ENCODE measurements at regions not wholly inside any gene's neighbourhood (a gene's known extent, or its start where the extent isn't known, plus 50 kb on each side); places are given as distances from the start of the nearest gene placed in this dataset.

DNA sequence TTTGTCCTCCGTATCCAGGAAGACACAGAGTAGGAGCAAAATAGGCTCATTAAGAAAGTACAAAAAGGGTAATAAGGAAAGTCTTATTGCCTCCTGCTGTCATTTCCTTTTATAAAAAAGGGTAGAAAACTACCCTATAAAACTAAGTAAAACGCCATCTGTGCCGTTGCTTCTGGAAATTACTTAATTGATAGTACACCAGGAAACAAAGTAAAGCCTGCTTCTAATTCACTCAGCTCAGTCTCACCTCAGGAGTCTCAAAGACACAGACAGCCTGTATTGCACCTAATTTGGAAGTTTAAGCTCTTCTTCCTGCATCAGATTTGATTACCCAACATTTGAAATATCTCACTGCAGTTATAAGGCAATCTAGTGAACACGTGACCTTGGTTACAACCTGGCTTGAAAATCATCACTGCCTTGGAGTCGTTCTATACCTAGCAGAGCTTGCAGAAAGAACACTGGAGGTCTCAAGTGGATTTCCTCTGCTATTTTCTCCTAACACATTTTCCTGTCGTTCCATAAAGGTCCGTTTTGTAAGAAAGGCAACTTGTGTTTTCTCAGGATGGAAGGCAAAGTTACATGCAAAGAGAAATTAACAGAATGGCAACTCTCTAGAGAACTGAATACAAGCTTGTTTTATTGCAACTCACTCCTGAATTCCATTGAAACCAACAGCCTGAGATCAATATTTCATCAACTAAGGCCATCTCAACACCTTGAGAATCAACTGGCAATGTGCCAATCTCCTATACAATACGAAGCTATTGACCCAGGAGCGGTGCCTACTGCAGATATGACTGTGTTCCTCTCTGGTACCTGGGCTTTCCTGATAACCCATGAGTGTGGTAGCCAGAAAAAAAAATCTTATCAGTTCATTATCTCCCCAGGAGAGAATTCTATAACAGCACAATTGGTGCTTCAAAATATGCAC is 203.3 kb upstream of the LMCD1 start:
- intact Hi-C loops (cut with micrococcal nuclease; ENCODE audit: unreplicated experiment): no loop called here
- ATAC-seq (no peak), DNase-seq (ENCODE audit: low read depth, low spot score) (no peak)
- TF ChIP-seq, protein P1, sequence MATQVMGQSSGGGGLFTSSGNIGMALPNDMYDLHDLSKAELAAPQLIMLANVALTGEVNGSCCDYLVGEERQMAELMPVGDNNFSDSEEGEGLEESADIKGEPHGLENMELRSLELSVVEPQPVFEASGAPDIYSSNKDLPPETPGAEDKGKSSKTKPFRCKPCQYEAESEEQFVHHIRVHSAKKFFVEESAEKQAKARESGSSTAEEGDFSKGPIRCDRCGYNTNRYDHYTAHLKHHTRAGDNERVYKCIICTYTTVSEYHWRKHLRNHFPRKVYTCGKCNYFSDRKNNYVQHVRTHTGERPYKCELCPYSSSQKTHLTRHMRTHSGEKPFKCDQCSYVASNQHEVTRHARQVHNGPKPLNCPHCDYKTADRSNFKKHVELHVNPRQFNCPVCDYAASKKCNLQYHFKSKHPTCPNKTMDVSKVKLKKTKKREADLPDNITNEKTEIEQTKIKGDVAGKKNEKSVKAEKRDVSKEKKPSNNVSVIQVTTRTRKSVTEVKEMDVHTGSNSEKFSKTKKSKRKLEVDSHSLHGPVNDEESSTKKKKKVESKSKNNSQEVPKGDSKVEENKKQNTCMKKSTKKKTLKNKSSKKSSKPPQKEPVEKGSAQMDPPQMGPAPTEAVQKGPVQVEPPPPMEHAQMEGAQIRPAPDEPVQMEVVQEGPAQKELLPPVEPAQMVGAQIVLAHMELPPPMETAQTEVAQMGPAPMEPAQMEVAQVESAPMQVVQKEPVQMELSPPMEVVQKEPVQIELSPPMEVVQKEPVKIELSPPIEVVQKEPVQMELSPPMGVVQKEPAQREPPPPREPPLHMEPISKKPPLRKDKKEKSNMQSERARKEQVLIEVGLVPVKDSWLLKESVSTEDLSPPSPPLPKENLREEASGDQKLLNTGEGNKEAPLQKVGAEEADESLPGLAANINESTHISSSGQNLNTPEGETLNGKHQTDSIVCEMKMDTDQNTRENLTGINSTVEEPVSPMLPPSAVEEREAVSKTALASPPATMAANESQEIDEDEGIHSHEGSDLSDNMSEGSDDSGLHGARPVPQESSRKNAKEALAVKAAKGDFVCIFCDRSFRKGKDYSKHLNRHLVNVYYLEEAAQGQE (IDR thresholded peaks at IDR 0.05; ENCODE audit: insufficient read depth in 1 of 2, low read depth in 2 of 2, low read length in 1 of 2): no peak
- TF ChIP-seq, protein P2, sequence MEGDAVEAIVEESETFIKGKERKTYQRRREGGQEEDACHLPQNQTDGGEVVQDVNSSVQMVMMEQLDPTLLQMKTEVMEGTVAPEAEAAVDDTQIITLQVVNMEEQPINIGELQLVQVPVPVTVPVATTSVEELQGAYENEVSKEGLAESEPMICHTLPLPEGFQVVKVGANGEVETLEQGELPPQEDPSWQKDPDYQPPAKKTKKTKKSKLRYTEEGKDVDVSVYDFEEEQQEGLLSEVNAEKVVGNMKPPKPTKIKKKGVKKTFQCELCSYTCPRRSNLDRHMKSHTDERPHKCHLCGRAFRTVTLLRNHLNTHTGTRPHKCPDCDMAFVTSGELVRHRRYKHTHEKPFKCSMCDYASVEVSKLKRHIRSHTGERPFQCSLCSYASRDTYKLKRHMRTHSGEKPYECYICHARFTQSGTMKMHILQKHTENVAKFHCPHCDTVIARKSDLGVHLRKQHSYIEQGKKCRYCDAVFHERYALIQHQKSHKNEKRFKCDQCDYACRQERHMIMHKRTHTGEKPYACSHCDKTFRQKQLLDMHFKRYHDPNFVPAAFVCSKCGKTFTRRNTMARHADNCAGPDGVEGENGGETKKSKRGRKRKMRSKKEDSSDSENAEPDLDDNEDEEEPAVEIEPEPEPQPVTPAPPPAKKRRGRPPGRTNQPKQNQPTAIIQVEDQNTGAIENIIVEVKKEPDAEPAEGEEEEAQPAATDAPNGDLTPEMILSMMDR (IDR thresholded peaks at IDR 0.05): no peak
- TF ChIP-seq TCF7L2 (IDR thresholded peaks at IDR 0.05; ENCODE audit: low read depth, low read length) (no peak), POLR2AphosphoS5 (IDR thresholded peaks at IDR 0.05; ENCODE audit: low read depth, low read length) (no peak), SIN3A (IDR thresholded peaks at IDR 0.05; ENCODE audit: borderline replicate concordance, insufficient read depth, low read depth, low read length) (no peak)
- no peak overlapping the region for H3K27ac ChIP-seq (ENCODE audit: low read length)
- H3K36me3 ChIP-seq (ENCODE audit: control insufficient read depth, insufficient read depth, low read length): no peaks in the 10 kb centered on the region
- no peaks in the 10 kb centered on the region for H3K4me1 ChIP-seq (ENCODE audit: control insufficient read depth, insufficient read depth, low read length)
- ChIA-PET CTCF (no interaction called here), POLR2A (no interaction called here)
- no peaks in the 10 kb centered on the region for H3K9me3 ChIP-seq (ENCODE audit: control insufficient read depth, insufficient read depth, low read depth, low read length)
- BruUV-seq (replicated peaks): no TSS peak
- in situ Hi-C loops (cut with HindIII; ENCODE audit: low pct_unique_long_range_greater_than_20kb, low sequenced_read_pairs): no loop called here
- H3K27me3 ChIP-seq (ENCODE audit: control insufficient read depth, insufficient read depth, low read length): no peaks in the 10 kb centered on the region
- H3K4me3 ChIP-seq (ENCODE audit: low read depth in 2 of 2, low read length in 2 of 2): no peak overlapping the region

DNA sequence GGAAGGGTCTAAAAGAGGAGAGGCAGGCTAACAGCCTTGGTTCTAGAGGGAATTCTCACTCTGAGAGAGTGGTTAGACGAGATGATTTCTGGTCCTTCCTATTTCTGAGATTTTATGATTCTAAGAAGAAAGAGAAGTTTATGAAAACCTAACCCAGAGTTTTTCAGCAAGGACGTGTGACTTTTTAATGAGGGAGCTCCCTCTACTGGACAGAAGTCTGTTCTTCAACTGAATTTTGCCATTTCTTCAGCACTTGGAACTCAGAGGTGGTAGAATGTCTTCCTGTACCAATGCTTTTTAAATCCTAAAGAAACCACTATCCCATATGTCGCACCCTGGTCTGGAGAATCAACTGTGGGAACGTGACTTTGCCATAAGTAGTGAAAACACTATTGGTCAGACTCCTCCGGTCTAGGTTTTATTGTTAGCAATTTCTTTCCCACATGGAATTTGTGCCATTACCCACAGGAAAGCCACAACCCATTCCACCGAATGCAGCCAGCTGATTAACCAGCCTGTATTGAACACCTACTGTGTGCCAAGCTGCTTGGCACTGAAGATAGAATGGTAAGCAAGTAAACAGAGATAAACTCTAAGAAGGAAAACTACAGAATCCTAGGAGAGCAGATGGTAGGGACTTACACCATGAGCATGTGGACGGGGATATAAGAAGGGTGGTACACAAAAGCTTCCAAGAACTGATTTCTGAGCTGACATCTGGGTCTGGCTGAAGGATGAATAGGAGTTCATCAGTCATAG is 199.5 kb upstream of the LMCD1 start:
- Histone ChIP-seq H3K4me3 (ENCODE audit: low read depth in 2 of 2, low read length in 2 of 2) (no peak overlapping the region), H3K27me3 (ENCODE audit: control insufficient read depth, insufficient read depth, low read length) (no peaks in the 10 kb centered on the region), H3K27ac (ENCODE audit: low read length) (no peak overlapping the region), H3K9me3 (ENCODE audit: control insufficient read depth, insufficient read depth, low read depth, low read length) (no peaks in the 10 kb centered on the region), H3K4me1 (ENCODE audit: control insufficient read depth, insufficient read depth, low read length) (no peaks in the 10 kb centered on the region), H3K36me3 (ENCODE audit: control insufficient read depth, insufficient read depth, low read length) (no peaks in the 10 kb centered on the region)
- ATAC-seq (0 out of 2 replicates have a peak, but pooled peaks have one; percentile 60), DNase-seq (ENCODE audit: low read depth, low spot score) (peak; percentile 8)
- intact Hi-C loops (cut with micrococcal nuclease; ENCODE audit: unreplicated experiment) (no loop called here), in situ Hi-C loops (cut with HindIII; ENCODE audit: low pct_unique_long_range_greater_than_20kb, low sequenced_read_pairs) (no loop called here)
- no TSS peak for BruUV-seq (replicated peaks)
- CTCF ChIA-PET: interaction anchor here (0.6 to 0.8 kb wide), 3 partner anchors 62 to 1486 kb away, joined by 3 to 13 read pairs (median 4); no protein-coding TSS in a partner anchor
- TF ChIP-seq, protein P2 (IDR thresholded peaks at IDR 0.05): peak; percentile 71
- TF ChIP-seq, protein P1 (IDR thresholded peaks at IDR 0.05; ENCODE audit: insufficient read depth in 1 of 2, low read depth in 2 of 2, low read length in 1 of 2): no peak
- POLR2A ChIA-PET: no interaction called here
